HUDEP-2 (cell line): ENCODE measurements at regions not wholly inside any gene's neighbourhood (a gene's known extent, or its start where the extent isn't known, plus 50 kb on each side); places are given as distances from the start of the nearest gene placed in this dataset.
A peak's percentile ranks its signal among the peaks of the same experiment; 100 is the strongest.
"Not testable (repeated sequence)": the region's sequence is repeated elsewhere in the genome, so short reads cannot be mapped to it uniquely, and the experiment has no call there.

ENCODE experiments used
- DNase-seq, 76 experiments: peaks; one replicate each; lab custom pipeline; 2025; ENCODE audit not compliant: unreplicated experiment in 76 of 76; lab: John Stamatoyannopoulos, UW

- no peak for DNase-seq
These were observed 404.7 kb downstream of the NAF1 start for GRCh38 chr4:162761965-162762364.

DNA sequence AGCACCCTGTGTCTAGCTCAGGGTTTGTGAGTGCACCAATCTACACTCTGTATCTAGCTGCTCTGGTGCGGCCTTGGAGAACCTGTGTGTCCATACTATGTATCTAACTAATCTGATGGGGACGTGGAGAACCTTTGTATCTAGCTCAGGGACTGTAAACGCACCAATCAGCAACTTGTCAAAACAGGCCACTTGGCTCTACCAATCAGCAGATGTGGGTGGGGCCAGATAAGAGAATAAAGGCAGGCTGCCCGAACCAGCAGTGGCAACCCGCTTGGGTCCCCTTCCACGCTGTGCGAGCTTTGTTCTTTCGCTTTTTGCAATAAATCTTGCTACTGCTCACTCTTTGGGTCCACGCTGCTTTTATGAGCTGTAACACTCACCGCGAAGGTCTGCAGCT is 426.5 kb downstream of the NAF1 start:
- not testable (repeated sequence) for DNase-seq

- DNase-seq: not testable (repeated sequence)
These were observed 427.1 kb downstream of the NAF1 start for GRCh38 chr4:162739596-162739995.

GRCh38 chr4:162732876-162733275 is 433.8 kb downstream of the NAF1 start:
- DNase-seq: no peak

DNA sequence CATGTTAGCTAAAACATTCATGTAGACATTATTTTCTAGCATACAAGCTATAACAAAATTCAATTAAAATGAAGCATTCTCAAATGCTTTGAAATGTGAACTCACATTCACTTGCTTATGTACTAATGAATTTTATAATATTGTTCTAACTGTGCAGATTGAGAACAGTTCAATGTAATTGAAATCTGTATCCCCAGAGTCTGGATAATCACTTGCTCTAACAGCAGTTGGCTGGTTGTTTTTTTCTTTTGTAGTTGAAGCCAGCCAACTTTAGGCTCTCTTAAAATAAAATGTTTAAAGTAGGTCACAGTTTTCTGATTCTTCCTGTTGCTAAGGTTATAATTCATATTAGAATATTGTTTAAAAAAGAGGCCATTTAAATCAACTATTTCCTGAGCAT is 438.9 kb downstream of the NAF1 start:
- no peak for DNase-seq

- peak in 35 of 76 experiments; percentile 1 to 65 (median 20) for DNase-seq
These were observed 439.5 kb downstream of the NAF1 start for GRCh38 chr4:162727232-162727631.

DNA sequence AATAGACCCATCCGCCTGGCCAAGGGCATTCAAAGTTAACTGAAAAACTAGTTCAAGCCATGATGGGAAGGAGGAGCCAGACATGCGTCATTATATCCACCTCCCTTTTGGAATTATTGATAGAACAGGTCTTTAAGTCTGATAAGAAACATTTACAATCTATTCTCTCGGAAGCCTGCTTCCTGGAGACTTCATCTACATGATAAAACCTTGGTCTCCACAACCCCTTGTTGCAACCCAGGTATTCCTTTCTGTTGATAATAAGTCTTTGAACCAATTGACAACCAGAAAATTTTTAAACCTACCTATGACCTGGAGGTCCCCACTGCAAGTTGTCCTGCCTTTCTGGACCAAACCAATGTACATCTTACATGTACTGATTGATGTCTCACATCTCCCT is 451.3 kb downstream of the NAF1 start:
- no peak for DNase-seq

DNA sequence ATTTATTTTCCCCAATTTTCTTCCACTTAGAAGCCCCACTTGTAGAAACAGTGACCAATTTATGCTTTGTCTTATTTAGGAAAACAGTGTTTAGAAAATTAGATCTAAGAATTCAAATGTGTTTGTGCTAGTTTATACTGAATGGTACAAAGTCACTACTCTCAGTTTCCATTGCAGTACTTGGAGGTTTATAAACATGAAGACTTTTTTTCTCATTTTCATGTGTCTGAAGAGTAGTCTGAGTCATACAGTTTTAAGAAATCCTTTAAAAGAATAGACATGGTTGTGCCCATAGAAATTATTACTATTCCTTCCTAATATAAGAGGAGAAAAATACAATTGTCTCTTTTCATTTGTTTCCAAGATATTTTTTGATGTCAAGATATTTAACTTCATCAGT is 458.7 kb downstream of the NAF1 start:
- no peak for DNase-seq

DNA sequence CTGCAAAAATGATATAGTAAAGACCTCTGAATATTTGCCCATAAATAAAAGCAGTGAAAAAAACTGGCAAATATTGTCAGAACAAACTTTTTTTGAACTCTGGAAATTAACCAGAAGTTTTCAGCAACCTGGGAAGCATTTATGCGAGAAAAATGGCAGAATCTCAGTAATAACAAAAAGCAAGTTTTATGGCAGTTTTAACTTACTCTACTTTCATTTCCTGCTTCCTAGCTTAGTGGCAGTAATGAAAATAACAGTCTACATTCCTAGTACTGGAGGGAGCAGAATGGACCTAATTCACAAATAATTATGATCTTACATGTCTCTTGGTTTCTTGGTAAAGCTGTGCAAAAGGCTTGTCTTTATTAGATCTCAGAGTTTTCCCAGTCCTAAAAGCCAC is 460.1 kb downstream of the NAF1 start:
- no peak for DNase-seq

DNA sequence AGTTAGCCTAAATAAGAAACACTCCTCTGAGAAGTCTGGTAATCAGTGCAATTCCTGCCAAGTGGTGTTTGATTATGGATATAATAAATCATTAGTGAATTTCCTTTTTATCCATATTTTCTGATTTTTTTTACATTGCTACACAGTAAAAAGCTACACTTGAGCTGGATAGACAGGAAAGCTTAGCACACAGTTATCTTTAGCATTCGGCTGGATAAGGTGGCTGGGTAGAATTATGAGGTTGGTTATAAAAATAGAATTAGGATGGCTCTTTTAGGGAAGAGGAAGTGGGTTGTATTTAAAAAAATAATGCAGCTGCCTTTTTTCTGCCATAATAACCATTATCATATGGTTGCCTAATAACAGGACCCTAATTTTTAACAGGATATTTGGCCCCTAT is 460.6 kb downstream of the NAF1 start:
- no peak for DNase-seq

GRCh38 chr4:162705130-162705803 is 461.4 kb downstream of the NAF1 start:
- DNase-seq: no peak

GRCh38 chr4:162700815-162701361 is 465.8 kb downstream of the NAF1 start:
- no peak for DNase-seq

- no peak for DNase-seq
These were observed 466.3 kb downstream of the NAF1 start for GRCh38 chr4:162700358-162700757.

DNA sequence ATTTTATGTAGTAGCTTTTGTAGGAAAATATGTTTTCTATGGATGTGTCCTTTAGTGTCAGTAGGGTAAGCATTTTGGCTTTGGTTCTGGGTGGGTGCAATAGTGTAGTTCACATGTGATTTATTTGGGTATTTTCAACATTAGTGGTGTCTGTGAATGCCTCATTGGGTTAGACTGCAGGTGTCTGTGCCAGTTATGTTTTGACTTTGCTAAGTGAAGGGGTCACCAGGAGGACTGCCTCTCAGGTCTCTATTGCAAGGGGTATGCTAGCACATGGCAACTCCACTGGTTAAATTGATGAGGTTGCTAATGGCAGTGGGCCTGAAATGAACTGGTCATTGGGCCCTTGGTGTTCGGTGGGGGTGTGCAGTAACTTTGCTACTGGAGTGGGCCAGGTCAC is 467.1 kb downstream of the NAF1 start:
- no peak for DNase-seq

- no peak for DNase-seq
These were observed 481.3 kb downstream of the NAF1 start for GRCh38 chr4:162685410-162685809.

- DNase-seq: no peak
These were observed 481.7 kb downstream of the NAF1 start for GRCh38 chr4:162684998-162685397.

DNA sequence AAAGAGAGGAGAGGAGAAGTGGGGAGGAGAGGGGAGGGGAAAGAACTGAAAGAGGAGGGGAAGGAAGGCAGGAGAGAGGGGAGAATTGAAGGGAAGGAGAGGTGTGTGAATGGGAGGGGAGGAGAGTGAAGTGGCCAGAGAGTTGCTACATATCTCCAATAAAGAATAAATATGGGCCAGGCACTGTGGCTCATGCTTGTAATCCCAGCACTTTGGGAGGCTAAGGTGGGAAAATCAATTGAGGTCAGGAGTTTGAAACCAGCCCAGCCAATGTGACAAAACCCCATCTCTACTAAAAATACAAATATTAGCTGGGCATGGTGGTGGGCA is 482.4 kb downstream of the NAF1 start:
- no peak for DNase-seq

DNA sequence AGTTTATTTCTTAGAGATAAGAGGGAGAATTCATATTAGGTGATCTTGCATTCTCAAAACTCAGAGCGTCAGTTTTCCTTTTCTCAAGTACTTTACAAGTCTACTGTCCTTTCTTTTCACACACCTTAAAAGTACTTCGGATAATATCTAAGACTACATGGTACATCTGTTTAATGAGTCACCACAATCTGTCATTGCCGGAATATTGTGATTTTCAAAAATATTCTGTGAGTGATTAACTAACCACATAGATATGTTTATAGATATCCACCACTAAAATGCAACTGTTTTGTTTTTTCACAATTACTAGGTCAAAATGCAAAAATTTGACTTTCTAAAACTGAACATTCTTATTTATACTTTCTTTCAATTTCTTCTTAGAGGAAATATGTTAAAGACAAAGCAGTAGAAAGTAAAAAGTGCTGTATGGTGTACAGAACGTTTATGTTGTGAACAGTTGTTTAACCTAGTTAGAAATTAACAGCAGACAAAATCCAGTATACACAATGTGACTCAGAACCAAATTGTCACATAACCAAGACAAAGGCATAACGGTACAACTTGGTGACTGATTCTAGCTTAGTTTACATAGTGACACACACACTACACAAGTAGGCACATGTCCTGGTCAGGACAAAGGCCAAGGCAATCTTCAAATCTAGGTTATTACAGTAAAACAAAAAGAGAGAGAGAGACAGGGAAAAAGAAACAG is 482.9 kb downstream of the NAF1 start:
- no peak for DNase-seq

- DNase-seq: no peak
These were observed 484.0 kb downstream of the NAF1 start for GRCh38 chr4:162682651-162683050.

DNA sequence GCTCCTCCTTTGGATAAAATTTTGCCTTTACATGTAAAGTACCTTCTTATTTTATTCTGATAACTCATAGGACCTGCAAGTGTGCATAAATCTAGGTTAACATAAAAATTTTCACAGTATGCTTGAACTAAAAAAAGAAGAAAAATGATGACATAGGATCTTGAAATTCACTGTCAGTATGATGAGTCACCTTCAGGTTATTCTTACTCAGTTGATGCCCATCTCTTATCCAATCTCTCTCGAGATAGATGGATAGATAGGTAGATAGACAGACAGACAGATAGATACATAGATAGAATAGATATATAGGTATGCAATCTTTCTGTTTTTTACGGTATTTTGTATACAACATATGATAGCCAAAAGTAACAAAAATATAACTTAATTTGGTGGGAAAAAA is 485.5 kb downstream of the NAF1 start:
- no peak for DNase-seq

DNA sequence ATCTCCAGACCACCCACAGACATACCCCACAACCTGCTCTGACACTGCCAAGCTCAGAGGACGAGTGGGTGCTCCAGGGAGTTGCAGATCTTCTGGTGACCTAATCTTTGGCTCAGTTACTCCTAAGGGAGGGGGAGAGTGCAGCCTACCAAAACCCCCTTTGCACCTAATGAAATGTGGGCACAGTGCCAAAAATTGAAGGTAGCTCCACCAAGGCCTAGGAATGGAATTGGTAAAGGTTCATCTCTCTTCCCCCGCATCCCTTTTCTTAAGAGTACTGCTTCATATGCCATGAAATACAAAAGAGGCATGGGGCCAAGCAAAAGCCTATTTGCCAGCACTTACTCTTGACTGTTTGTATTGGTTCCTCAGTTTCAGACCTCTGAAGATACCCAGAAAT is 491.0 kb downstream of the NAF1 start:
- no peak for DNase-seq

- no peak for DNase-seq
These were observed 498.1 kb upstream of the FSTL5 start for GRCh38 chr4:162661913-162662312.
